ENCODE measurements at regions not wholly inside any gene's neighbourhood (a gene's known extent, or its start where the extent isn't known, plus 50 kb on each side); places are given as distances from the start of the nearest gene placed in this dataset.

GRCh38 chr3:191119415-191120295 is 79.4 kb upstream of the OSTN start:
- peak overlapping the region; percentile 22 for H3K4me2 ChIP-seq (ENCODE audit: low read length)
- TF ChIP-seq EP300 (conservative IDR thresholded peaks at IDR 0.05; ENCODE audit: poor library complexity, severe bottlenecking) = peak; percentile 88
- TF ChIP-seq, protein P1, sequence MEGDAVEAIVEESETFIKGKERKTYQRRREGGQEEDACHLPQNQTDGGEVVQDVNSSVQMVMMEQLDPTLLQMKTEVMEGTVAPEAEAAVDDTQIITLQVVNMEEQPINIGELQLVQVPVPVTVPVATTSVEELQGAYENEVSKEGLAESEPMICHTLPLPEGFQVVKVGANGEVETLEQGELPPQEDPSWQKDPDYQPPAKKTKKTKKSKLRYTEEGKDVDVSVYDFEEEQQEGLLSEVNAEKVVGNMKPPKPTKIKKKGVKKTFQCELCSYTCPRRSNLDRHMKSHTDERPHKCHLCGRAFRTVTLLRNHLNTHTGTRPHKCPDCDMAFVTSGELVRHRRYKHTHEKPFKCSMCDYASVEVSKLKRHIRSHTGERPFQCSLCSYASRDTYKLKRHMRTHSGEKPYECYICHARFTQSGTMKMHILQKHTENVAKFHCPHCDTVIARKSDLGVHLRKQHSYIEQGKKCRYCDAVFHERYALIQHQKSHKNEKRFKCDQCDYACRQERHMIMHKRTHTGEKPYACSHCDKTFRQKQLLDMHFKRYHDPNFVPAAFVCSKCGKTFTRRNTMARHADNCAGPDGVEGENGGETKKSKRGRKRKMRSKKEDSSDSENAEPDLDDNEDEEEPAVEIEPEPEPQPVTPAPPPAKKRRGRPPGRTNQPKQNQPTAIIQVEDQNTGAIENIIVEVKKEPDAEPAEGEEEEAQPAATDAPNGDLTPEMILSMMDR (IDR thresholded peaks at IDR 0.05; ENCODE audit: poor library complexity, severe bottlenecking) = no peak
- peak; percentile 34 for TF ChIP-seq POLR2AphosphoS5 (IDR thresholded peaks at IDR 0.05)

GRCh38 chr3:191111722-191112121 is 87.3 kb upstream of the OSTN start:
- H3K27me3 ChIP-seq (ENCODE audit: insufficient read depth, low read depth, low read length) = no peaks in the 10 kb centered on the region
- no peak overlapping the region for H2AFZ ChIP-seq (ENCODE audit: low read depth, low read length)
- H3K79me2 ChIP-seq (replicated peaks; ENCODE audit: insufficient read depth, low read length) = no peaks in the 10 kb centered on the region
- H3K4me2 ChIP-seq (ENCODE audit: low read length) = no peak overlapping the region
- no peaks in the 10 kb centered on the region for H4K20me1 ChIP-seq (ENCODE audit: insufficient read depth)
- no peak overlapping the region for H3K4me3 ChIP-seq (ENCODE audit: low read length)
- H3K36me3 ChIP-seq (ENCODE audit: insufficient read depth, low read length) = no peaks in the 10 kb centered on the region
- no peaks in the 10 kb centered on the region for H3K9me2 ChIP-seq (ENCODE audit: insufficient read depth, low read length)
- no peak overlapping the region for H3K27ac ChIP-seq (ENCODE audit: low read length)
- H3K9me3 ChIP-seq (ENCODE audit: low read length) = no peaks in the 10 kb centered on the region
- TF ChIP-seq RAD21 (conservative IDR thresholded peaks at IDR 0.05) = no peak
- TF ChIP-seq REST (IDR thresholded peaks at IDR 0.05; ENCODE audit: borderline replicate concordance) = no peak
- no peak for TF ChIP-seq EP300 (conservative IDR thresholded peaks at IDR 0.05; ENCODE audit: poor library complexity, severe bottlenecking)
- no peak for TF ChIP-seq POLR2AphosphoS5 (IDR thresholded peaks at IDR 0.05)
- TF ChIP-seq EZH2 (IDR thresholded peaks at IDR 0.05; ENCODE audit: borderline replicate concordance, insufficient read depth, low read length, poor library complexity, severe bottlenecking) = no peak
- no peak for TF ChIP-seq TAF1 (IDR thresholded peaks at IDR 0.05; ENCODE audit: low read depth)
- no peak for TF ChIP-seq MXI1 (conservative IDR thresholded peaks at IDR 0.05; ENCODE audit: poor library complexity, severe bottlenecking)
- TF ChIP-seq, protein P1 (IDR thresholded peaks at IDR 0.05; ENCODE audit: poor library complexity, severe bottlenecking) = no peak
- no peak for TF ChIP-seq SMC3 (conservative IDR thresholded peaks at IDR 0.05; ENCODE audit: poor library complexity)
- no peaks in the 10 kb centered on the region for H3F3A ChIP-seq (ENCODE audit: insufficient read depth, low read length, poor library complexity, severe bottlenecking)
- no peak overlapping the region for H3K9ac ChIP-seq (ENCODE audit: low read length)

More at GRCh38 chr3:191119415-191120295, 79.4 kb upstream of the OSTN start:
- H3K9me3 ChIP-seq (ENCODE audit: low read length) = no peaks in the 10 kb centered on the region
- H2AFZ ChIP-seq (ENCODE audit: low read depth, low read length) = no peak overlapping the region
- no peaks in the 10 kb centered on the region for H3K27me3 ChIP-seq (ENCODE audit: insufficient read depth, low read depth, low read length)
- no peaks in the 10 kb centered on the region for H4K20me1 ChIP-seq (ENCODE audit: insufficient read depth)
- H3F3A ChIP-seq (ENCODE audit: insufficient read depth, low read length, poor library complexity, severe bottlenecking) = no peaks in the 10 kb centered on the region
- peak overlapping the region; percentile 8 for H3K4me3 ChIP-seq (ENCODE audit: low read length)
- H3K27ac ChIP-seq (ENCODE audit: low read length) = no peak overlapping the region
- no peaks in the 10 kb centered on the region for H3K79me2 ChIP-seq (replicated peaks; ENCODE audit: insufficient read depth, low read length)
- no peaks in the 10 kb centered on the region for H3K36me3 ChIP-seq (ENCODE audit: insufficient read depth, low read length)
- no peaks in the 10 kb centered on the region for H3K9me2 ChIP-seq (ENCODE audit: insufficient read depth, low read length)
- no peak overlapping the region for H3K9ac ChIP-seq (ENCODE audit: low read length)

Measured in neural cell (in vitro differentiated cells).